Amniotic epithelial cell (primary cell): ENCODE measurements at regions not wholly inside any gene's neighbourhood (a gene's known extent, or its start where the extent isn't known, plus 50 kb on each side); places are given as distances from the start of the nearest gene placed in this dataset.

ENCODE experiments used
- DNase-seq: peaks from one replicate; pipeline ENCODE4 v3.0.0-alpha.2; 2010; ENCODE audit warnings: low read depth

DNA sequence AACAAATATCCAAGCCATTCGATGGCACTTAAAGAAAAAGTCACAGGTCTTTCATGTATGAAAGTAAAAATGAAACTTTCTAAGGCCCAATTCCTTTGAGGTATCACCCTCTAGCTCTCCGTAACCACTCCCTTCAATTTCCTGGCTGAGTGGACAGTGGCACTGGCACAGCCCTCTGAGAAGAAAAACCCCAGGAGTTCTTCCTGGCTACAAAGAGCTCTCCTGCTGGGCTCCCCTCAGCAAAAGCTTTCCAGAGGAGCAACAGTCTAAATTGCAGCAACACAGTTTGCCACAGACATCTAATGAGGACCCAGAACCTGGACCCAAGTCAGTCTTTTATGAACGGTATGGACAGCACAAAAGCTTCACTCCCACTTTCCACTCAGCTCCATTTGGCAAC lies 71.8 kb downstream of the FUNDC1 start:
- DNase-seq: no peak

DNA sequence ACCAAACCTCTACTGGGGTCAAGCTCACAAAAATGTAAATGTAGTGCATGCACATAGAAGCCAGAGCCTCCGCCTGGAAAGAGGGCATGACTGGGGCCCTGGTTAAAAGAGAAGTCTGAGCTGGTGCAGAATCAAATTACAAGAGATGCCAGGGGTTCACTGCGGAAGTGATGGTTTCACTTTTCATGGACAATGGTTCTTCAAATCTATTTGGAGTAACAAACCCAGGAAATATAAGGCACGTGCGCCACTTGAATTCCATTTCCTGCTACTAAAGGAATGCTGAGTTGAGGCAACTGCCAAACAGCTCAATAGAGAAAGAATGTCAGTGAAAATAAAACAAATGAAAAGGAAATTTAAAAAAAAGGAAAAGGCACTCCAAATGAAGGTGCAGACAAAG lies 79.8 kb downstream of the FUNDC1 start:
- DNase-seq: no peak

DNA sequence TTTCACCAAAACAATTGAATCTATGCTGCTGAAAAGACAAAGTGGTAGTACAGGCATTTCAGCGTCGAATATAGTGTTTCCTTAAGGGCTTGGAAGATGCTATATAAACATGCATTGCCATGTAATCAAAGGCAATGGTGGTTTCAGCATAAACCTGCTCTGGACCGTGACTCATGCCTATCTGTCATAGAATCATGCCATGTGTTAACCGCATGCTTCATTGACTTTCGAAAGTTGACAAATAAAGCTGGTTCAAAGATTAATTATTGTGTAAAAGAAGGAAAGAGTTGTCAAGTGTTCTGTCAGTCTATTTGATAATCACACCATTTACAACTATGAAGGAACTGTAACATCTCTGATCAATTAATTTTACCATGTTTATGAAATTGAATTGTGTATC lies 83.2 kb downstream of the FUNDC1 start:
- DNase-seq: no peak

DNA sequence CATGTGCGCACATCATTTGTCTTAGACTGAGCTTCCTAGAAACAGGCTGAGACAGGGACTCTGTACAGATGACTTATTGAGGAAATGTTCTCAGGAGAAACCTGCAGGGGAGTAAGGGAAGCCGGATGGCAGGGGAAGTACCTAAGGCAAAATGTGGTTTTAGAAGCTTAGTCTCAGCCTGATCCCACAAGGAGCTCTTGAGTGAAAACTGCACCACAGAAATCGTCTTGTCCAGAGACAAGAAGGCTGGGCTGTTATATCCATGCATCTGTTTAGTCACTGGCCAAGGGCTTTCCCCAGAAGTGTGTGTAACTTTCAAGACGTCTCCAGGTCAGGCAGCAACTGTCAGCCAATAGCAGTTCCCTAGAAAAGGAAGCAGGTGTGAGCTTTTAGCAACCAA lies 86.0 kb downstream of the FUNDC1 start:
- DNase-seq: no peak

DNA sequence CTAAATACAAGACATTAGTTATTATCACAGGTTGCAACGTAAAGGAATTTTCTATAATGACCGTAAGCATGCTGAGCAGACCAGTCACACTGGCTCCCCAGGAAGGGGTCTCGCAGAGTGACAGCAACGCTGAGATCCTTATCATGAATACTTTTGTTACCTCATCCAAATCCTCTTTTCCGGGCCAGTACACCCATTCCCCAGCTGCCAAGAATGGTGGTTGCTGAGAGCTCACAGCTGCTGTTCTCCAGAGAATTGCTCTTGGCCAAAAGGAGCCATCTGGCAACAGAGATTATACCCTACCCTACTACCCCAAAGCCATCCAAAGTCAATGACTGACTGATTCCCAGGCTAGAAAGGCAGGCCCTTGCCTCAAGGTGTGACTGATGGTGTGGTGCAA lies 91.6 kb downstream of the FUNDC1 start:
- no peak for DNase-seq

DNA sequence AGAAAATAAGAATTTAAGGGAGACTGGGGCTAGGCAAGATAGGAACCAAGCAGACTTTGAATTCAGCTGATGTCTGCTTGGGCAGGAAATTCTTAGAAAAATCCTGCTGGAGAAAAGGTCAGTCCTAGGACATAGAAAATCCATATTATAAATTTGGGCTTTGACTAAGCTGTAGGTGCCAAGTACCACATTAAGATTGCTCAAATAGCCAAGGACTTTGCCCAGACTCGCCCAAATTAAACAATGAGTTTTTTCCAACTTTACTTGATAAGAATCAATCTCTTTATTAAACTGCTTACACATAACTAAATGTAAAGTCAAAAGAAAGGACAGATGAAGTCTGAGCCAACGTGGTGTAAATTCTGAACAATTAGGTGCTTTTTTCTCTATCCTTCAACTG lies 95.4 kb downstream of the FUNDC1 start:
- DNase-seq: no peak

DNA sequence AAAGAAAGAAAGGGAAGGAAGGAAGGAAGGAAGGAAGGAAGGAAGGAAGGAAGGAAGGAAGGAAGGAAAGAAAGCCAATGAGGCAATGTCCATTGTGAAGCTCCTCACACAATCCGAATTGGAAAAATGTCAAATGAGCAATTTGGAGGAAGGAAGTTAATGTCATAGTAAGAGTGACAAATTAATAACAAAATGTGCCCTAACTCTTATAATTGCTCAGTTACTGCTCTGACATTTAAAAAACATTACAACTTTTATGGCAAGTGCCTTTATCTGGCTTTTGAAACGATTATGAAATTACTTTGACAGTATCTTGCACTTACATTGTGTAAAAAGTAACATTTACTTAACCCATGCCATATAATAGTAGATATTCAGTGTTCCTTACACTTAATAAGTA lies 96.5 kb upstream of the EFHC2 start:
- no peak for DNase-seq

DNA sequence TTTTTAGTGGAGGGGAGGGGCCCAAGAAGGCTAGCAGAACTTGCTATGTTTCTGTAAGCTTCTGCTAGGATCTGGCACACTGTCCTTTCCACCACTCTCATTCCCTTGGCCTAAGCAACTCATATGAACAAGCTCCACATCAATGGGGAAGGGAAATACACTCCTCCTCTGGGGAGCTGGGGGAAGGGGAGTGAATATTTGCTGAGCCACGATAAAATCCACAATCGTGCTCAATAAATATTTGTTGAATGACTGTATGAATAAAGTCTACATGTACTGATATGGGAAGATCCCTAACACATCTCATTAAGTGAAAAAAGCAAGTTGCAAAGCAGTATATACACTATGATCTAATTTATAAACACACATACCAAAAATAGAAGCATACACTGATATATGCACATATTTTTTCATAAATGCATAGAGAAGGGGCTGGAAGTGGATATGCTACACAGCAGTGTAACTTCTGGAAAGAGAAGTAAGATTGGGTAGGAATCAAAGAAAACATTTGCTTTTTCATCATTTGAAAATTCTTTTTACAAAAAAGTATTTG lies 95.8 kb upstream of the EFHC2 start:
- DNase-seq: no peak

DNA sequence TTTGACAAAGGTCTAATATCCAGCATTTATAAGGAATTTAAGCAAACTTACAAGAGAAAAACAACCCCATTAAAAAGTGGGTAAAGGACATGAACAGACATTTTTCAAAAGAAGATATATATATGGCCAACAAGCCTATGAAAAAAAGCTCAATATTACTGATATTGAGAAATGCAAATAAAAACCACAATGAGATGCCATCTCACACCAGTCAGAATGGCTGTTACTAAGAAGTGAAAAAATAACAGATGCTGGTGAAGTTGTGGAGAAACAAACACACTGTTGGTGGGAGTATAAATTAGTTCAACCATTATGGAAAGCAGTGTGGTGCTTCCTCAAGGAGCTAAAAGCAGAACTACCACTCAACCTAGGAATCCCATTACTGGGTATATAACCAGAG lies 91.6 kb upstream of the EFHC2 start:
- DNase-seq: no peak

DNA sequence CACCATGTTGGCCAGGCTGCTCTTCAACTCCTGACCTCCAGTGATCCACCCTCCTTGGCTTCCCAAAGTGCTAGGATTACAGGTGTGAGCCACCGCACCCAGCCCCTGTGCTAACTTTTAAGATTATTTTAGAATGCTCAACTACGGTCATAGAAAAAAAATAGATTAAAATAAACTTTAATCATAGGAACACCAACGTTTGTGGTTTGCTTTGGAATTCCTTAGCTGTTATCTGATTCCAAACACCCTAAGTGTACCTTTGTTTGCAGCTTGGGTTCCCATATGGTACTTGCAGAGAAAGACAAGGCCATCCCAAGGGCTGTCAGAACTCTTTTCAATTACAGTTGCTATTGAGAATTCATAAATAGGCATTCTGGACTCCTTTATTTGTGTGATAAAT lies 90.1 kb upstream of the EFHC2 start:
- no peak for DNase-seq

DNA sequence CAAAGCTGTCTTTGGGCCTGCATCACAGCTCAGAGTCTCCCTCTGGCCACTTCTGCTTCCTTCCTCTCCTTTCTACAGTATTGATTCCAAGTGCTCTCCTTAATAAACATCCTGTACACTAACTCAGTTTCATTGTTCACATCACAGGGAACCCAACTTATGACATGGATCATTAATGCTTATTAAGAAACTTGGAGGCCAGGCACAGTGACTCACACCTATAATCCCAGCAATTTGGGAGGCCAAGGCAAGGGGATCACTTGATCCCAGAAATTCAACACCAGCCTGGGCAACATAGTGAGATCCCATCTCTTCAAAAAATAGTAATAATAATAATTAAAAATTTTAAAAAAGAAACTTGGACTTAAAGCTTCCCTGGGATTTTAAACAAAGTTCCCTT lies 89.2 kb upstream of the EFHC2 start:
- peak; percentile 39 for DNase-seq

DNA sequence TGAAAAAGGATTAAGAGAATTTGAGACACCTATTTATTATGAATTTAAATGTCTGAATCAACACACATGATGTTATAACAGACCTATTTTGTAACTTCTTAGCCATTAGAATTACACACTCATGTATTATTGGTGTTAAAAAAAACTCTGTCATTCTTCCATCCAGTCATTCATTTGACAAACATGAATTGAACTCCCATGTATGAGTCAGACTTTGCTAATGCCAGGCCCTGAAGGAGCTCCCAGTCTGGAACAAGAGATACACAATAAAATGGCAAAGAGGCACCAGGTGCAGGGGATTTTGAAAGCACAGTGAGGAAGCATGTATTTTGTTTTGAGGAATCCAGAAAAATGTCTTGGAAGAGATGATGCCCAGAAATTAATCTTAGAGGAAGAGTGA lies 87.7 kb upstream of the EFHC2 start:
- DNase-seq: peak; percentile 24

DNA sequence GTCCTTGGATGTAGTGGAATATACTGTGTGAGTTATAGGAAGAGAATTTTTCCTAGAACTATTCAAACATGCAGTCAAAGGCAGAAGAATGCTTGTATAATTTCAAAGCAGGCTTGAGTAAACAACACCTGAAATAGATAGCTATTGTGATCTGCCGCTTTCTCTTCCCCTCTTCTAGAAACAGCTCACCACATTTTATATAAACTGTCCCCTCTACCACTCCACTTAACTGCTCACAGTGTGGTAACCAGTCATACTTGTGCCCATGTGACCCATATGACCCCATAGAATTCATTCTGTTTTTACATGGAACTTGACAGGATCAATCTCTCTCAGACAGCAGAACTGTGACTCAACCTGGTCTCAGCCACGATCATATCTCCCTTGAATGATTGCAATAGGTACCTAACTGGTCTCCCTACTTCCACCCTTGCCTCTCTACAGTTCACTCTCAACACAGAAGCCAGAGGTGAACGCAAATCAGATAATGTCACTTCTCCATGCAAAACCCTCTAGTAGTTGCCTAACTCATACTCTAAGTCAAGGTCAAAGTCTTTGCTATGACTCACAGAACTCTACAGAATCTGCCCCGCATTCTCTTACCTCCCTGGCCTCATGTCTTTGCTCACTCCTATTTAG lies 85.6 kb upstream of the EFHC2 start:
- peak; percentile 17 for DNase-seq

DNA sequence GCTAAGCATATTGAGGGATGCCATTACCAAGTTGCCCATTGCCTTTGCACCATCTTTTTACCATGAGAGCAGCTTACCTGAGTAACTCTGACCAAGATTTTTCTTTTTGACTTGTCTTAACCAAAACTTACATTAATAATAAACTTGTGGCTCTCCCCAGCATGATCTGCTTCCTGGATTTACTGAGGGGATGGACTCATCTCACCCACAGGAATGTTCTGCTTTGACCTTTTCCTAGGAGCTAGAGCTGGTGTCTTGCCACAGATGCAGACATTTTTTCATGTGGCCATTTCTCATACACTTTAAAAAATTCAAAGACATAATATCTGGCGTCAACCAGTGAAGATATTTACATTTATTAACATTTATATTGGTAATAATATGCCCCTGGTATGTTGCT lies 79.2 kb upstream of the EFHC2 start:
- DNase-seq: peak; percentile 41

DNA sequence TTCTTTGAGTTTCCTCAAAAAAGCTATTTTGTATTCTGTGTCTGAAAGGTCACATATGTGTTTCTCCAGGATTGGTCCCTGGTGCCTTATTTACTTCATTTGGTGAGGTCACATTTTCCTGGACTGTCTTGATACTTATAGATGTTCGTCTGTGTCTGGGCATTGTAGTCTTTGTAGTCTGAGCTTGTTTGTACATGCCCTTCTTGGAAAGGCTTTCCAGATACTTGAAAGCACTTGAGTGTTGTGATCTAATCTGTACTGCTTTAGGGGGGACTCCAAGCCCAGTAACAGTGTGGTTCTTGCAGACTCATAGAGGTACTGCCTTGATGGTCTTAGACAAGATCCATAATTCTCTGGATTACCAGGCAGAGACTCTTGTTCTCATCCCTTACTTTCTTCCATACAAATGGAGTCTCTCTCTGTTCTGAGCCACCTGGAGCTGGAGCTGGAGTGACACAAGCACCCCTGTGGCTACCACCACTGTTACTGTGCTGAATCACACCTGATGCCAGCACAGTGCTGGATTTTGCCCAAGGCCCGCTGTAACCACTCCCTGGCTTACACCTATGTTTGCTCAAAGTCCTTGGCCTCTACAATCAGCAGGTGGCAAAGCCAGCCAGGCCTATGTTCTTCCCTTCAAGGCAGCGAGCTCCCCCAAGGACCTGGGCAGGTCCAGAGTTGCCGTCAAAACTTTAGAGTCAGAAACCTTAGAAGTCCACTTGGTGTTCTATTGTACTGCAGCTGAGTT lies 72.3 kb upstream of the EFHC2 start:
- DNase-seq: no peak

DNA sequence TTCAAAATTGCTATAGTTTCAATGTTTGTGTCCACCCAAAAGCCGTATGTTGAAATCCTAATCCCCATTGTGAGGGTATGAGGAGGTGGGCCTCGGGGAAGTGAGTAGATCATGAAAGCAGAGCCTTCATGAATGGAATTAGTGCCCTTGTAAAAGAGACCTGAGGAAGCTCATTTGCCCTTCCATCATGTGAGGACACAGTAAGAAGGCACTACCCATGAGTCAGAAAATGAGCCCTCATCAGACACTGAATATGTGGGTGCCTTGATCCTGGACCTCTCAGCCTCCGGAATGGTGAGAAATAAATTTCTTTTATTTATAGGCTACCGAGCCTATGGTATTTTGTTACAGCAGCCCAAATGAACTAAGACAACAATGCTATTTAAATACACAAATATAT lies 57.7 kb upstream of the EFHC2 start:
- DNase-seq: peak; percentile 6

DNA sequence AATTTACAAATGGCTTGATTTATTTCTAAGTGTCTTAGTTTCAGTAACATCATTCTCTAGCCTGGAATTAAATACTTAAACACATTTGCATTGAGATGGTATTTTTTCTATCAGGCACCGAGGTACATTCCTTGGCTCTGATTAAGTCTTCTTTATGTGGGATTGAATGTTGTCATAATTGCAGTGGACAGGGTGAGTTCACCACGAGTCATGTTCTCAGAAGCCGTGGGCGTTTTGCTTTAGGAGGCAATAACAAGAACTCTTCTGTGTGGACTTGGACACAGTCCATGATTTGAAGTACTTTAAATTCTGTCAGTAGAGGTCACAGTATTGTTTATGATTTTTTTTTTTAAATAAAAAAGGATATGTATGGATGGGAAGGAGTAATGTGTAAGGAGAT lies 57.1 kb upstream of the EFHC2 start:
- peak; percentile 91 for DNase-seq

DNA sequence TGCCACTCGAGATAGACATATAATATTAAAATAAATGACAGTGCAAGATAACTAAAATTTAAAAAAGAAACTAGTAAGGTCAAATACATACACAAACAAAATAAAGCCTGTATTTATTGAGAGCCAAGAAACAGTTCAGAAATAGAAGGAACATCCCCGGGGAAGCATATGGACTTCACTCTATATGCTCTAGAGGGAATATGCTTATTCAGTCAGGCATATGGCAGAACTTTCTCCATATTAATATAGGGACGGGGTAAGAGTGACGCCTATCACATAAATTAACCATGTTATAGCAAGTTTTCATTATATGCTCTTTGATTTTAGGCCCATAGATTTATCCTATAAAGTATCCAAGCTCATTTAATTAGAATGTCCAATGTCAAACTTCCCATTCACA lies 56.7 kb upstream of the EFHC2 start:
- no peak for DNase-seq
